ENCODE measurements at regions not wholly inside any gene's neighbourhood (a gene's known extent, or its start where the extent isn't known, plus 50 kb on each side); places are given as distances from the start of the nearest gene placed in this dataset.

GRCh38 chr21:34003428-34003827, 70.0 kb upstream of the MRPS6 start:
- Histone ChIP-seq H3K36me3 (ENCODE audit: control insufficient read depth, insufficient read depth, low read length) (no peaks in the 10 kb centered on the region), H3K27me3 (ENCODE audit: control insufficient read depth, insufficient read depth, low read length) (peaks cover 4% of the 10 kb centered on the region; the same call in 1 of the 2 replicates), H3K4me3 (ENCODE audit: low read depth, low read length) (no peak overlapping the region)
- no peak for DNase-seq (ENCODE audit: low read depth)
- no peak for TF ChIP-seq CTCF (IDR thresholded peaks at IDR 0.05; ENCODE audit: insufficient read depth, low read depth, low read length)
- POLR2A ChIA-PET: no interaction called here
- CTCF ChIA-PET: no interaction called here

GRCh38 chr21:34000375-34000774, 73.0 kb upstream of the MRPS6 start:
- ChIA-PET CTCF (interaction anchor here (1.3 kb wide), 1 partner anchor 12 kb away, joined by 3 read pairs; no protein-coding TSS in a partner anchor), POLR2A (no interaction called here)
- Histone ChIP-seq H3K27me3 (ENCODE audit: control insufficient read depth, insufficient read depth, low read length) (peaks cover 2% of the 10 kb centered on the region; the same call in 1 of the 2 replicates), H3K36me3 (ENCODE audit: control insufficient read depth, insufficient read depth, low read length) (no peaks in the 10 kb centered on the region), H3K4me3 (ENCODE audit: low read depth, low read length) (no peak overlapping the region)
- TF ChIP-seq CTCF (IDR thresholded peaks at IDR 0.05; ENCODE audit: insufficient read depth, low read depth, low read length): no peak
- DNase-seq (ENCODE audit: low read depth): no peak

GRCh38 chr21:33998809-33999208, 74.6 kb upstream of the MRPS6 start:
- no peaks in the 10 kb centered on the region for H3K36me3 ChIP-seq (ENCODE audit: control insufficient read depth, insufficient read depth, low read length)
- DNase-seq (ENCODE audit: low read depth): no peak
- CTCF ChIA-PET: interaction anchor here (1.3 kb wide), 1 partner anchor 14 kb away, joined by 3 read pairs; no protein-coding TSS in a partner anchor
- H3K27me3 ChIP-seq (ENCODE audit: control insufficient read depth, insufficient read depth, low read length): no peaks in the 10 kb centered on the region; the same call in 1 of the 2 replicates
- no peak overlapping the region for H3K4me3 ChIP-seq (ENCODE audit: low read depth, low read length)
- TF ChIP-seq CTCF (IDR thresholded peaks at IDR 0.05; ENCODE audit: insufficient read depth, low read depth, low read length): no peak
- POLR2A ChIA-PET: no interaction called here

- CTCF ChIA-PET: no interaction called here
- H3K4me3 ChIP-seq (ENCODE audit: low read depth, low read length): no peak overlapping the region
- POLR2A ChIA-PET: no interaction called here
- no peak for TF ChIP-seq CTCF (IDR thresholded peaks at IDR 0.05; ENCODE audit: insufficient read depth, low read depth, low read length)
- DNase-seq (ENCODE audit: low read depth): no peak
- no peaks in the 10 kb centered on the region; the same call in 1 of the 2 replicates for H3K27me3 ChIP-seq (ENCODE audit: control insufficient read depth, insufficient read depth, low read length)
- no peaks in the 10 kb centered on the region for H3K36me3 ChIP-seq (ENCODE audit: control insufficient read depth, insufficient read depth, low read length)
Measured at GRCh38 chr21:33998402-33998801, 75.0 kb upstream of the MRPS6 start.

- TF ChIP-seq CTCF (IDR thresholded peaks at IDR 0.05; ENCODE audit: insufficient read depth, low read depth, low read length): no peak
- POLR2A ChIA-PET: no interaction called here
- no peak overlapping the region for H3K4me3 ChIP-seq (ENCODE audit: low read depth, low read length)
- CTCF ChIA-PET: no interaction called here
- DNase-seq (ENCODE audit: low read depth): no peak
- H3K36me3 ChIP-seq (ENCODE audit: control insufficient read depth, insufficient read depth, low read length): no peaks in the 10 kb centered on the region
- no peaks in the 10 kb centered on the region; the same call in 1 of the 2 replicates for H3K27me3 ChIP-seq (ENCODE audit: control insufficient read depth, insufficient read depth, low read length)
Measured at GRCh38 chr21:33997436-33997835, 75.9 kb upstream of the MRPS6 start.
